NCI-H187 treated with DMSO at 0.1 percent for 48 hours (cell line): ENCODE measurements at regions not wholly inside any gene's neighbourhood (a gene's known extent, or its start where the extent isn't known, plus 50 kb on each side); places are given as distances from the start of the nearest gene placed in this dataset.
"Not testable (repeated sequence)": the region's sequence is repeated elsewhere in the genome, so short reads cannot be mapped to it uniquely, and the experiment has no call there.

Experiments used
- DNase-seq: peaks from one replicate; lab custom pipeline; 2025; lab: John Stamatoyannopoulos, UW

GRCh38 chr11:98155696-98156095, 865.1 kb upstream of the CNTN5 start:
- DNase-seq = no peak

DNA sequence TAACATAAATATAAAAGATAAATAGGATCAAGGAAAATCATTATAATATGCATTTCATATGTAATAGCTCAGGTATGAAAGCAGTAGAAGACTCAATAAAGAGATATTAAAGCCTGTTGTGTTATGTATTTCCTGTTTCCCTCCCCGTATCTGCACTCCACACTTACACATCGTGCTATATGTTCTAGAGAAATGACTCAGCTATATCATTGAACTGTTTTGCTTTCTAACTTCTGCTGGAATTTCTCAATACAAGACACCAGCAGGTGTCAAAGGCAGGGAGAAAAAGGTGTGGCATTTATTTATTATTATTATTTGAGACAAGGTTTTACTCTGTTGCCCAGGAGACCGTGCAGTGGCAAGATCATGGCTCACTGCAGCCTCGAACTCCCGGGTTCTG, 842.8 kb upstream of the CNTN5 start:
- DNase-seq = no peak

DNA sequence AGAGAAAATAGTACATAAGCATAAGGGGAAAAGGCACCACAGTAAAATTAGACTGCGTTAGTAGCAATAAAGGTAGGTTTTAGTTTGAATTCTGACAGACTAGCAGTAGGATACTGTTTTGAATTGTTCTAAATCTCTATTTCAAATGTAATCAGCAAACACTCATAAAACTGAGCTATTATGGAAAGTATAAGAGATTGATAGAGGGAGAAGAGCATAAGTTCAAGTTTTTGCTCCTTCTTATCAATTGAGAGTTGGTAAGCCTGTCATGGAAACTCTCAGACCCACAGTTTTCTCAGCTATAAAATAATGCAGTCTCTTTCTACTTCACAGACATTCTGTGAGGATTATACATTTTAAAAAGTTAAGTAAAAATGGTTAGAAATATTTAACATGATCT, 840.2 kb upstream of the CNTN5 start:
- DNase-seq = no peak

- DNase-seq = no peak
Measured at GRCh38 chr11:98180921-98181320, 839.8 kb upstream of the CNTN5 start.

GRCh38 chr11:98183034-98183433, 837.7 kb upstream of the CNTN5 start:
- DNase-seq = no peak

GRCh38 chr11:98185245-98185644, 835.5 kb upstream of the CNTN5 start:
- no peak for DNase-seq

- DNase-seq = no peak
Measured at GRCh38 chr11:98194611-98195010, 826.1 kb upstream of the CNTN5 start.

DNA sequence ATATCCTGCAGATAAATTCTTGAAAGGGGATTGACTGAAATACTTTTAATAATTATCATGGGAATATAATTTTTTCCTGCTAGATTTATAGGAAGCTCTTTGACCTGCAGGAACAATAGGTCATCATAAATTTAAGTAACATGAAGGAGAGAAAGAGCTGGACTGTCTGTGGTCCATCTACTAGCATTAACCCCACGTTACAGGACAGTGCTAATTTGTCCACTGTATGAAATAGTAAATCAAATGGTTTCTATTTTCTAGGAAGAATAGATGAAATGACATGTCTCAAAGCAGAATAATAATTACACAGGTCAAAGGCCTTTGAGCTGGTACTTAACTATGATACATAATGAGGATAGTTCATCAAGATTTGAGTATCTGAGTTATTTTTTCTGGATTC, 825.4 kb upstream of the CNTN5 start:
- DNase-seq = no peak

DNA sequence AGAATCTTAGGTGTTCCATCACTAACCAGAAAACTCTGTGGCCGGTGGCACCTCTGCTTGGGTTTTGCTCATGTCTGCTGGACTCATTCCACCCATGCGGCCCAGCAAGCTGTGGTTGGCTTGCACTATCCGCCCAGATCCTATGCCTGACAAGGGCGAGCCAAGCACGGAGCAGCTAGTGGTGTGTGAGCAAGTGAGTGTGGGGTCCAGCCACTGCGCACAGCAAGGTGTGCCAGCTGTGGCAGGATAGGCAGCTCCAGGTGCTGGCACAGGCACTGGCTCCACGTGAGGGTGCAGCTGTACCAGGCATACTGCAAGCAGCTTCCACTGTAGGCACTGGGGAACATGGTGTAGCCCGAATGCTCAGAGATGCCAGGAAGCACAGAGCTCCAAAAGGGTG, 813.7 kb upstream of the CNTN5 start:
- no peak for DNase-seq

- no peak for DNase-seq
Measured at GRCh38 chr11:98227278-98227677, 793.5 kb upstream of the CNTN5 start.

- no peak for DNase-seq
Measured at GRCh38 chr11:98230678-98231077, 790.1 kb upstream of the CNTN5 start.

DNA sequence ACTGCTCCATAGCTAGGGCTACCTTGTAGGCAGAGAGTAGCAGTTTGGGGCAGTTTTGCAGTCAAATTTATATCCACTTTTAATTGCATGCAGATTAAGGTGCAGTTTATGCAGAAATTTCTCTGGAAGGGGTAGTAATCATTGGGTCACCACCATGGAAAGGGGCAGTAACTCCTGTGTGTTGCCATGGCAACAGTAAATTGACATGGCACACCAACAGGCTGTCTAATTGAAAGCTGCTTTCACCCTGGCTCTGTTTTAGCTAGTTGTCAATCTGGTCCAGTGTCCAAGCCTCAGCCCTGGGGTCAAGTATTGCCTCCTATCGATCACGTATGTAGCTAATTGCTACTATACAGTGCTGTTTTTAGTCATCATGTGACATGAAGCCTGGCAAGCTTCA, 786.1 kb upstream of the CNTN5 start:
- DNase-seq = no peak

DNA sequence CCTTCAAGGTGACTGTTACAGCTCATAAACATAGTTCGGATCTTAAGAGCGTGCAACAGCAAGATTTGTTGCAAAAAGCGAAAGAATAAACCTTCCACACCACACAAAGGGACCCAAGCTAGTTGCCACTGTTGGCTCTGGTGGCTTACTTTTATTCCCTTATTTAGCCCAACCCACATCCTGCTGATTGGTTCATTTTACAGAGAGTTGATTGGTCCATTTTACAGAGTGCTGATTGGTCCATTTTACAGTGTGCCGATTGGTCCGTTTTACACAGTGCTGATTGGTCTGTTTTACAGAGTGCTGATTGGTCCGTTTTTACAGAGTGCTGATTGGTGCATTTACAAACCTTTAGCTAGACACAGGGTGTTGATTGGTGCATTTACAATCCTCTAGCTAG, 776.9 kb upstream of the CNTN5 start:
- DNase-seq = no peak

DNA sequence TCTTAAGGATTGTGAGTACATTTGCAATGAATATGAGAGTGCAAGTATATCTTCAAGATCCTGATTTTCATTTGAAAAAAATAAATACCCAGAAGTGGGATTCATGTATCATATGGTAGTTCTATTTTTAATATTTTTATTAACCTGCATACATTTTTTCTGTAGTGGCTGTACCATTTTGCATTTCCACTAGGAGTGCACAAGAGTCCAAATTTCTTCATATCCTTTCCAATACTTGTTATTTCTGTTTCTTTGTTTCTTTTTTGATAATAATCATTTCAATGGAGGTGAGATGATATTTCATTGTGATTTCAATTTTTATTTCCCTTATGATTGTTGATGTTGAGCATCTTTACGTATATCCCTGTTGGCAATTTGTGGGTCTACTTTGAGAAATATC, 759.8 kb upstream of the CNTN5 start:
- DNase-seq = no peak

GRCh38 chr11:98277251-98277912, 743.4 kb upstream of the CNTN5 start:
- DNase-seq = no peak

GRCh38 chr11:98289617-98290263, 731.0 kb upstream of the CNTN5 start:
- no peak for DNase-seq

GRCh38 chr11:98296091-98296880, 724.5 kb upstream of the CNTN5 start:
- DNase-seq = no peak

DNA sequence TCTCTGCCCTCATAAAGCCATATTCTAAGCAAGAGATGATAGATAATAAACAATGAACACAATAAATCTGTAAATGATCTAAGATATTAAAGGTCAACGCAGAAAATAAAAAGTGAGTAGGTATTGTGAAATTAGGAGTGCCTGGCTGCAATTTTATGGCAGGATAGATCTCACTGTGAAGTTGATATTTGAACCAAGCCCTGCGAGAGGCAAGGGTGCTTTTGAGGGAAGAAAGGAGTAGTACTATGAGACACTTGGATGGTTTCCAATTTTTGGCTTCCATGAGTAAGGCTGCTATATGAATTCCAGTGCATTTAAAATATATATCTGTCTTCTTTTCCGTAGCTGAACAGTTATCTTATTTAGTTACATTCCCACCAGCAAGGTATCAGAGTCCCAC, 720.0 kb upstream of the CNTN5 start:
- no peak for DNase-seq

GRCh38 chr11:98307827-98308491, 712.8 kb upstream of the CNTN5 start:
- DNase-seq = no peak

DNA sequence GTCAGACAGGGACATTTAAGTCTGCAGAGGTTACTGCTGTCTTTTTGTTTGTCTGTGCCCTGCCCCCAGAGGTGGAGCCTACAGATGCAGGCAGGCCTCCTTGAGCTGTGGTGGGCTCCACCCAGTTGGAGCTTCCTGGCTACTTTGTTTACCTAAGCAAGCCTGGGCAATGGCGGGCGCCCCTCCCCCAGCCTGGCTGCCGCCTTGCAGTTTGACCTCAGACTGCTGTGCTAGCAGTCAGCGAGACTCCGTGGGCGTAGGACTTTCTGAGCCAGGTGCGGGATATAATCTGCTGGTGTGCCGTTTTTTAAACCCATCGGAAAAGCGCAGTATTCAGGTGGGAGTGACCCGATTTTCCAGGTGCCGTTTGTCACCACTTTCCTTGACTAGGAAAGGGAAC, 690.4 kb upstream of the CNTN5 start:
- DNase-seq = not testable (repeated sequence)

DNA sequence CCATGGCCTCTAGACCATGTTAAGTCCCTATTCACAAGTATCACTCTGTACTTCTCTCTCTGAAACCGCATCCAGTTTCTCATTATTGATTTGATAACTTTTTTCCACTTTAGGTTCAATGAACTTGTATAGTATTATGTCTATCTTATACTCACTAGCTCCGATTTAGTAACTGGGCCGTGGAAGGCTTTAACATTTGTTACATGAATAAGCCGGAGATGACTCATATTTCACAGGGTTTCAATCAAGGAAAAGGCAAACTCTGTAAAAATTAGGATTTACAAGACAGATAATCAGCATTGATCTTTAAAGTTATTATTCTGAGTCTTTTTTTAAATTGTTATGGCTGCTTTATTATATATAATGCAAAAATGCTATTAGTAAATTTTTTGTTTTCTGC, 662.2 kb upstream of the CNTN5 start:
- no peak for DNase-seq

DNA sequence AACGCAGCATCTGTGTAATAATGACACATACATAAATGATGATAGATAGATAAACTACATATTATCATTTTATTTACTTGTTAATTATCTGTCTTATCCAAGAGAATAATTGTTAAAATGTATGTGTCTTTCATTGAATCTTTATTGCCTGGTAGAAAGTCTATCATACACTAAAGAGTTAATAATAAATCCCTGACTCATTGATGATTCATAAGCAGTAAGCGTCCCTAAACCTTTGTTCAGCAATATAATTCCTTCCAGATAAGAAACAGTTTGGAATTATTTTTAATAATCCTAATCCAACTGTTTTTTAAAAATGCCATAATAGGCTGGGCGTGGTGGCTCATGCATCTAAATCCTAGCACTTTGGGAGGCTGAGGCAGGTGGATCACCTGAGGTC, 655.6 kb upstream of the CNTN5 start:
- DNase-seq = no peak

- DNase-seq = no peak
Measured at GRCh38 chr11:98365941-98366340, 654.8 kb upstream of the CNTN5 start.
